ENCODE measurements at regions not wholly inside any gene's neighbourhood (a gene's known extent, or its start where the extent isn't known, plus 50 kb on each side); places are given as distances from the start of the nearest gene placed in this dataset.

DNA sequence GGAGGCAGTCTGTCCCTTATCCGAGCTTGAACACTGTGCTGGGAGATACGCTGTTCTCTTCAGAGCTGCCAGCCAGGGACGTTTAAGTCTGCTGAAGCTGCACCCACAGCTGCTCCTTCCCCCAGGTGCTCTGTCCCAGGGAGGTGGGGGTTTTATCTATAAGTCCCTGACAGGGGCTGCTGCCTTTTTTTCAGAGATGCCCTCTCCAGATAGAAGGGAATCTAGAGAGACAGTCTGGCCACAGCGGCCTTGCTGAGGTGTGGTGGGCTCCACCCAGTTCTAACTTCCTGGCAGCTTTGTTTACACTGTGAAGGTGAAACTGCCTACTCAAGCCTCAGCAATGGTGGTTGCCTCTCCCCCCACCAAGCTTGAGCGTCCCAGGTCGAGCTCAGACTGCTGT, 319.9 kb upstream of the GRM7 start:
- DNase-seq (ENCODE audit: low read depth) = peak; percentile 77
- TF ChIP-seq, protein P1, sequence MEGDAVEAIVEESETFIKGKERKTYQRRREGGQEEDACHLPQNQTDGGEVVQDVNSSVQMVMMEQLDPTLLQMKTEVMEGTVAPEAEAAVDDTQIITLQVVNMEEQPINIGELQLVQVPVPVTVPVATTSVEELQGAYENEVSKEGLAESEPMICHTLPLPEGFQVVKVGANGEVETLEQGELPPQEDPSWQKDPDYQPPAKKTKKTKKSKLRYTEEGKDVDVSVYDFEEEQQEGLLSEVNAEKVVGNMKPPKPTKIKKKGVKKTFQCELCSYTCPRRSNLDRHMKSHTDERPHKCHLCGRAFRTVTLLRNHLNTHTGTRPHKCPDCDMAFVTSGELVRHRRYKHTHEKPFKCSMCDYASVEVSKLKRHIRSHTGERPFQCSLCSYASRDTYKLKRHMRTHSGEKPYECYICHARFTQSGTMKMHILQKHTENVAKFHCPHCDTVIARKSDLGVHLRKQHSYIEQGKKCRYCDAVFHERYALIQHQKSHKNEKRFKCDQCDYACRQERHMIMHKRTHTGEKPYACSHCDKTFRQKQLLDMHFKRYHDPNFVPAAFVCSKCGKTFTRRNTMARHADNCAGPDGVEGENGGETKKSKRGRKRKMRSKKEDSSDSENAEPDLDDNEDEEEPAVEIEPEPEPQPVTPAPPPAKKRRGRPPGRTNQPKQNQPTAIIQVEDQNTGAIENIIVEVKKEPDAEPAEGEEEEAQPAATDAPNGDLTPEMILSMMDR (IDR thresholded peaks at IDR 0.05; ENCODE audit: insufficient read depth, low read depth, low read length, missing control alignments) = no peak
- peak overlapping the region; percentile 20; the same call in 1 of the 2 replicates for H3K4me3 ChIP-seq (ENCODE audit: low read depth, low read length)

DNA sequence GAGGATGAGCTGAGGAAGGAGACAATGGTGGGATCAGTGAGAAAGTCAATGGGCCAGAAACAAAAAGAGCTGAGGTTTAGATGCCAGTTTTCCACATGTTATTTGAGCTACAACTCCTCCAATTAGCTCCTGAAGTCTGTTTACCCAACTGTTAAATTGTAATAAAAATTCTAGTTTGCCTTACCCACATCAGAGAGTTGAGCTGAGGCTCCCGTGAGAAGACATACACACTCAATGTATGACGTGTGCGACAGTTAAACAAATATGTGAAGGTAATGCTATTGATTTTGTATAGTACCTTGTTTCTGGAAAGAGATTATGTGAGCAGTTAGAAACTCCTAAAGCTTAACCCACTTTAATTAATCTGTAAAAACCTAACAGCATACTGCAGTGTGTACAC, 318.1 kb upstream of the GRM7 start:
- DNase-seq (ENCODE audit: low read depth) = no peak
- TF ChIP-seq, protein P1 (IDR thresholded peaks at IDR 0.05; ENCODE audit: insufficient read depth, low read depth, low read length, missing control alignments) = no peak
- H3K4me3 ChIP-seq (ENCODE audit: low read depth, low read length) = no peak overlapping the region

DNA sequence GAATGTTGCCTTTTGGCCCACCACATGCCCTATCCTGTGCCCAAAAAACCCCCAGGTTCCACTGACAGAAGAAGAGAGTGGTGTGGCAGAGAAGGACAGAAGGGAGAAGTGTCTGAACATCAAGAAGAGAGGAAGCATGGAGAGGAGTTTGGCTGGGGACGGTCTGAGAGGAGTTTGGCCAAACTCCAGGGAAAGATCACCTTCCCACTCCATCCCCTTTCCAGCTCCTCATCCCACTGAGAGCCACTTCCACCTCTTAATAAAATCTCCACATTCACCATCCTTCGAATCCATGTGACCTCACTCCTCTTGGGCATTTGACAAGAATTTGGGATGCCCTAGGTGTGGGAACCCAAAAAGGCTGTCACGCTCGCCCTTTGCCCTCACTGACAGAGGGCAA, 311.6 kb upstream of the GRM7 start:
- no peak for DNase-seq (ENCODE audit: low read depth)
- H3K4me3 ChIP-seq (ENCODE audit: low read depth, low read length) = no peak overlapping the region
- TF ChIP-seq, protein P1 (IDR thresholded peaks at IDR 0.05; ENCODE audit: insufficient read depth, low read depth, low read length, missing control alignments) = no peak

DNA sequence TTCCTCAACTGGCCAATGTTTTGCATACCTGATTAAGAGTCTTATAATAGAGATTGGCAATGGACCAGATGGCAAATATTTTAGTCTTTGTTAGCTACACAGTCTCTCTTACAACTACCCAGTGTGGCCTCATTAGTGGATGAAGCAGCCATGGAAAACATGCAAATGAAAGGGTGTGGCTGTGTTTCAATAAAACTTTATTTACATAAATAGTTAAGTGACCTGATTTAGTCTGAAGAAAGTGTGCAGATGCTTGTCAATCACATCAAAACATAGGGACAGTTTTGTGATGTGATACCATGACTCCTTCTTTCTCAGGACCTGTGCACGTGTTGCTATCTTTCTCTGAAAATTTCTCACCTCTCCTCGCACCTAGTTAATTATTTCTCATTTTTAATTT, 309.8 kb upstream of the GRM7 start:
- TF ChIP-seq, protein P1 (IDR thresholded peaks at IDR 0.05; ENCODE audit: insufficient read depth, low read depth, low read length, missing control alignments) = no peak
- no peak overlapping the region for H3K4me3 ChIP-seq (ENCODE audit: low read depth, low read length)
- DNase-seq (ENCODE audit: low read depth) = no peak

DNA sequence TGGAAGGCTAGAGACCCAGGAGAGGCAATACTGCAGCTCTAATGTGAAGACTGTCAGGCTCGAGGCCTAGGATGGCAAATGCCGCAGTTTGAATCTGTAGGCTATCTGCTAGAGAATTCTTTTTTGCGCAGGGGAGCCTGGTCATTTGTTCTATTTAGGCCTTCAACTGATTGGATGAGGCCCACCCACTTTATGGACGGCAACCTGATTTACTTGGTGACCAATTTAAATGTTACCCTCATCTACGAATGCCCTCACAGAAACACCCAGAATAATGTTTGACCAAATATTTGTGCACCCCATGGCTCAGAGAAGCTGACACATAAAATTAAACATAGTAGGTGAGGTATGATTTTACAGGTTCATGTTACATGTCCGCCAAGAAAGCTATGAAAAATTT, 300.7 kb upstream of the GRM7 start:
- DNase-seq (ENCODE audit: low read depth) = no peak
- no peak overlapping the region for H3K4me3 ChIP-seq (ENCODE audit: low read depth, low read length)
- TF ChIP-seq, protein P1 (IDR thresholded peaks at IDR 0.05; ENCODE audit: insufficient read depth, low read depth, low read length, missing control alignments) = no peak

DNA sequence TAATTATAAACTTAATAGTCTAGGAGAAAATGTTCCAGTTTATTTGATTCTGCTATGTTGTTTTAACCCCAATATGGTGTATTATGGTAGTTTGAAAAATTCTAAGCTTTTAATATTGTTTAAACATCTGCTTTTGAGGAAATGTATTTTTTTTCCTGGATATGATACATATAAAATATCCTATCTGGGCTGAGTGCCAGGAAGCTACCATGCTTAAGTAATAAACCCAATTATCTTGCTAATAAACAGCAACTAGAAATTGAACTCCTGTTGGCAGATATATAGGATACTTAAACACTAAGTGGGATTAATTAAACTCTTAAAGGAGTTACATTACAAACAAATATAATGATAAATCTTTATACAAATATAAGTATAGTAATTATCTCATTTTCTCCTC, 293.7 kb upstream of the GRM7 start:
- TF ChIP-seq, protein P1 (IDR thresholded peaks at IDR 0.05; ENCODE audit: insufficient read depth, low read depth, low read length, missing control alignments) = no peak
- H3K4me3 ChIP-seq (ENCODE audit: low read depth, low read length) = no peak overlapping the region
- DNase-seq (ENCODE audit: low read depth) = no peak

DNA sequence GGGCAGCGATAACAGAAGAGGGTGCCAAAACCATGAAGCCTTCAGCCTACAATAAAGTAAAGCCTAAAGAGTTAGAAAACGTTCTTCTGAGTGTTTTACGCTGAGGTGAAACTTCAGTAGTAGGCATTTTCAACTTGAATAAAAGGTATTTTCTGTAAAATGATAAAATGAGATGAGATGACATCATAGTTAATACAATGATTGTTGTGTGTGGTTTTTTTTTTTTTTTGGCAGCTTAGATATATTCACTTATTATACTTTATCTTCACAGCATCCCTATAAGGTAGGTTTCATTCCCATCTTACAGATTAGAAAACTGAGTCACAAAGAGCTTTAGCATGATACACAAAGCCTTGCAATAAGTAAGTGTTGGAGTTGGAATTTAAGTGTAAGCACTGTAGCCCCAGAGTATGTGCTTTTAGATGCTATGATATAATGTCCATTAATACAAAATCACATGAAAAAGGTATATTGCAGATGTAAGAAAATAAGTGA, 291.9 kb upstream of the GRM7 start:
- H3K4me3 ChIP-seq (ENCODE audit: low read depth, low read length) = no peak overlapping the region
- TF ChIP-seq, protein P1 (IDR thresholded peaks at IDR 0.05; ENCODE audit: insufficient read depth, low read depth, low read length, missing control alignments) = no peak

More for the DNA sequence above, 291.9 kb upstream of the GRM7 start:
- no peak for DNase-seq (ENCODE audit: low read depth)
